ENCODE measurements at regions not wholly inside any gene's neighbourhood (a gene's known extent, or its start where the extent isn't known, plus 50 kb on each side); places are given as distances from the start of the nearest gene placed in this dataset.

- Histone ChIP-seq H3K36me3 (ENCODE audit: control insufficient read depth in 4 of 4, insufficient read depth in 4 of 4, low read length in 4 of 4) (no peaks in the 10 kb centered on the region), H3K27ac (ENCODE audit: low read depth in 1 of 2, low read length in 1 of 2) (no peak overlapping the region), H3K27me3 (ENCODE audit: control insufficient read depth in 3 of 3, insufficient read depth in 3 of 3, low read length in 2 of 3) (no peaks in the 10 kb centered on the region), H3K4me3 (no peak overlapping the region), H3K4me1 (ENCODE audit: control insufficient read depth in 5 of 5, insufficient read depth in 5 of 5, low read length in 5 of 5) (peaks cover 0 to 21% (median 7%) of the 10 kb centered on the region in 5 donors), H3K9me3 (ENCODE audit: control insufficient read depth in 4 of 4, insufficient read depth in 3 of 4, low read length in 3 of 4) (no peaks in the 10 kb centered on the region), H3K9ac (ENCODE audit: insufficient read depth in 1 of 2, low read length in 2 of 2) (no peak overlapping the region)
- TF ChIP-seq CTCF (IDR thresholded peaks at IDR 0.05; ENCODE audit: control extremely low read depth, extremely low read depth) = no peak
- DNase-seq = no peak
- no peak for ATAC-seq (ENCODE audit: insufficient read depth, low FRiP score)
- 98% methylated on average over 1 of the region's 1 CpG for WGBS, 2 donors
These were observed 353.2 kb downstream of the PLPP3 start for GRCh38 chr1:56225964-56226815.

- WGBS, 2 donors = 93 to 94% methylated on average over 2 of the region's 2 CpGs
- Histone ChIP-seq H3K4me3 (no peak overlapping the region), H3K27me3 (ENCODE audit: control insufficient read depth in 3 of 3, insufficient read depth in 3 of 3, low read length in 2 of 3) (no peaks in the 10 kb centered on the region), H3K4me1 (ENCODE audit: control insufficient read depth in 5 of 5, insufficient read depth in 5 of 5, low read length in 5 of 5) (peaks cover 0 to 16% (median 7%) of the 10 kb centered on the region in 5 donors), H3K9ac (ENCODE audit: insufficient read depth in 1 of 2, low read length in 2 of 2) (no peak overlapping the region), H3K27ac (ENCODE audit: low read depth in 1 of 2, low read length in 1 of 2) (no peak overlapping the region), H3K9me3 (ENCODE audit: control insufficient read depth in 4 of 4, insufficient read depth in 3 of 4, low read length in 3 of 4) (no peaks in the 10 kb centered on the region), H3K36me3 (ENCODE audit: control insufficient read depth in 4 of 4, insufficient read depth in 4 of 4, low read length in 4 of 4) (no peaks in the 10 kb centered on the region)
- ATAC-seq (ENCODE audit: insufficient read depth, low FRiP score) = no peak
- no peak for TF ChIP-seq CTCF (IDR thresholded peaks at IDR 0.05; ENCODE audit: control extremely low read depth, extremely low read depth)
- no peak for DNase-seq
These were observed 355.4 kb downstream of the PLPP3 start for GRCh38 chr1:56223968-56224367.

GRCh38 chr1:56222914-56223540, 356.3 kb downstream of the PLPP3 start:
- no peak for TF ChIP-seq CTCF (IDR thresholded peaks at IDR 0.05; ENCODE audit: control extremely low read depth, extremely low read depth)
- DNase-seq (no peak), ATAC-seq (ENCODE audit: insufficient read depth, low FRiP score) (no peak)
- Histone ChIP-seq H3K36me3 (ENCODE audit: control insufficient read depth in 4 of 4, insufficient read depth in 4 of 4, low read length in 4 of 4) (no peaks in the 10 kb centered on the region), H3K27me3 (ENCODE audit: control insufficient read depth in 3 of 3, insufficient read depth in 3 of 3, low read length in 2 of 3) (no peaks in the 10 kb centered on the region), H3K9me3 (ENCODE audit: control insufficient read depth in 4 of 4, insufficient read depth in 3 of 4, low read length in 3 of 4) (no peaks in the 10 kb centered on the region), H3K4me3 (no peak overlapping the region), H3K27ac (ENCODE audit: low read depth in 1 of 2, low read length in 1 of 2) (no peak overlapping the region), H3K9ac (ENCODE audit: insufficient read depth in 1 of 2, low read length in 2 of 2) (no peak overlapping the region), H3K4me1 (ENCODE audit: control insufficient read depth in 5 of 5, insufficient read depth in 5 of 5, low read length in 5 of 5) (peaks cover 0 to 8% (median 5%) of the 10 kb centered on the region in 5 donors)
